WTC11 (cell line): ENCODE measurements at regions not wholly inside any gene's neighbourhood (a gene's known extent, or its start where the extent isn't known, plus 50 kb on each side); places are given as distances from the start of the nearest gene placed in this dataset.

Experiments
- ATAC-seq: fragments of 200-7000 bp; cut with Tn5 transposase; 2 replicates; pipeline ENCODE4 v1.10.0; 2021; ENCODE audit warnings: mild to moderate bottlenecking, moderate library complexity
- CTCF ChIA-PET: fragments of 300-600 bp; sonication (Branson Sonifier 250); formaldehyde crosslinking; loops from one replicate; lab custom pipeline; 2021; ENCODE audit warnings: antibody characterized with exemption; lab: Charles Lee
- POLR2A ChIA-PET: fragments of 350-600 bp; sonication (Branson Sonifier 250); formaldehyde crosslinking; loops from one replicate; lab custom pipeline; 2021; ENCODE audit warnings: antibody characterized with exemption; lab: Charles Lee
- DNase-seq: peaks from one replicate; pipeline ENCODE4 v3.0.0; 2021; ENCODE audit warnings: low spot score
- H3K27ac Mint-ChIP-seq: 2 replicates; pipeline ENCODE4 v1.8.0; 2021; ENCODE audit warnings: mixed read lengths
- H3K27me3 Mint-ChIP-seq: 2 replicates; pipeline ENCODE4 v1.8.0; 2021; ENCODE audit warnings: low read depth, mild to moderate bottlenecking, moderate library complexity, mixed read lengths
- H3K36me3 Mint-ChIP-seq: 2 replicates; pipeline ENCODE4 v1.8.0; 2021; ENCODE audit warnings: mixed read lengths
- H3K4me1 Mint-ChIP-seq: 2 replicates; pipeline ENCODE4 v1.8.0; 2022; ENCODE audit warnings: mixed read lengths
- H3K4me3 Mint-ChIP-seq: 2 replicates; pipeline ENCODE4 v1.8.0; 2021; ENCODE audit warnings: mild to moderate bottlenecking, moderate library complexity, mixed read lengths
- H3K9me3 Mint-ChIP-seq: 2 replicates; pipeline ENCODE4 v1.8.0; 2021; ENCODE audit warnings: mixed read lengths
- ATF1 ChIP-seq: sonication (generic); formaldehyde crosslinking; IDR thresholded peaks from 2 replicates; pipeline ENCODE4 v1.8.1; 2023; ENCODE audit warnings: mild to moderate bottlenecking, moderate library complexity, missing genetic modification reagents
- EMX1 ChIP-seq: fragments of 250-450 bp; sonication (Bioruptor Pico); IDR thresholded peaks from 2 replicates; pipeline ENCODE4 v1.8.0; 2021; ENCODE audit warnings: mild to moderate bottlenecking
- ETV6 ChIP-seq: sonication (generic); formaldehyde crosslinking; IDR thresholded peaks from 2 replicates; pipeline ENCODE4 v1.8.1; 2022; ENCODE audit warnings: mild to moderate bottlenecking, missing genetic modification reagents
- KAT7 ChIP-seq: sonication (generic); formaldehyde crosslinking; IDR thresholded peaks from 2 replicates; pipeline ENCODE4 v1.8.1; 2023; ENCODE audit warnings: missing genetic modification reagents, mild to moderate bottlenecking, borderline replicate concordance
- MYBL2 ChIP-seq: sonication (generic); formaldehyde crosslinking; IDR thresholded peaks from 2 replicates; pipeline ENCODE4 v1.8.1; 2023; ENCODE audit warnings: mild to moderate bottlenecking, moderate library complexity, missing genetic modification reagents
- NR2C2 ChIP-seq: sonication (generic); formaldehyde crosslinking; IDR thresholded peaks from 2 replicates; pipeline ENCODE4 v1.8.0; 2022; ENCODE audit warnings: mild to moderate bottlenecking, missing genetic modification reagents
- TCF7 ChIP-seq: sonication (generic); formaldehyde crosslinking; IDR thresholded peaks from 2 replicates; pipeline ENCODE4 v1.8.0; 2022; ENCODE audit warnings: mild to moderate bottlenecking, low read depth, missing genetic modification reagents, moderate library complexity
- TEAD4 ChIP-seq: sonication (generic); formaldehyde crosslinking; IDR thresholded peaks from 2 replicates; pipeline ENCODE4 v1.8.0; 2022; ENCODE audit warnings: mild to moderate bottlenecking, missing genetic modification reagents
- ZNF138 ChIP-seq: sonication (generic); formaldehyde crosslinking; conservative IDR thresholded peaks from 2 replicates; pipeline ENCODE4 v1.8.1; 2022; ENCODE audit warnings: mild to moderate bottlenecking, moderate library complexity, missing genetic modification reagents
- ZNF232 ChIP-seq: sonication (generic); formaldehyde crosslinking; IDR thresholded peaks from 2 replicates; pipeline ENCODE4 v1.8.0; 2022; ENCODE audit warnings: mild to moderate bottlenecking, missing genetic modification reagents
- TF ChIP-seq, protein P1 (sequence below): sonication (generic); formaldehyde crosslinking; IDR thresholded peaks from 2 replicates; pipeline ENCODE4 v1.8.1; 2023; ENCODE audit warnings: mild to moderate bottlenecking, missing genetic modification reagents, moderate library complexity
- TF ChIP-seq, protein P2 (sequence below): fragments of 250-450 bp; sonication (Bioruptor Pico); IDR thresholded peaks from 2 replicates; pipeline ENCODE4 v2.1.2; 2022; ENCODE audit warnings: mild to moderate bottlenecking, moderate library complexity
- TF ChIP-seq, protein P3 (sequence below): sonication (generic); formaldehyde crosslinking; IDR thresholded peaks from 2 replicates; pipeline ENCODE4 v1.8.1; 2023; ENCODE audit warnings: mild to moderate bottlenecking, missing genetic modification reagents, borderline replicate concordance
- TF ChIP-seq, protein P4 (sequence below): sonication (generic); formaldehyde crosslinking; conservative IDR thresholded peaks from 2 replicates; pipeline ENCODE4 v1.8.1; 2023; ENCODE audit warnings: mild to moderate bottlenecking, low read depth, missing genetic modification reagents, moderate library complexity
- TF ChIP-seq, protein P5 (sequence below): fragments of 250-450 bp; sonication (Bioruptor Pico); IDR thresholded peaks from 2 replicates; pipeline ENCODE4 v1.9.0; 2021; ENCODE audit warnings: moderate library complexity, mild to moderate bottlenecking, inconsistent platforms, borderline replicate concordance
- TF ChIP-seq, protein P6 (sequence below): sonication (generic); formaldehyde crosslinking; IDR thresholded peaks from 2 replicates; pipeline ENCODE4 v1.8.0; 2022; ENCODE audit warnings: missing genetic modification reagents
- TF ChIP-seq, protein P7 (sequence below): sonication (generic); formaldehyde crosslinking; IDR thresholded peaks from 2 replicates; pipeline ENCODE4 v1.8.1; 2022; ENCODE audit warnings: missing genetic modification reagents, borderline replicate concordance

DNA sequence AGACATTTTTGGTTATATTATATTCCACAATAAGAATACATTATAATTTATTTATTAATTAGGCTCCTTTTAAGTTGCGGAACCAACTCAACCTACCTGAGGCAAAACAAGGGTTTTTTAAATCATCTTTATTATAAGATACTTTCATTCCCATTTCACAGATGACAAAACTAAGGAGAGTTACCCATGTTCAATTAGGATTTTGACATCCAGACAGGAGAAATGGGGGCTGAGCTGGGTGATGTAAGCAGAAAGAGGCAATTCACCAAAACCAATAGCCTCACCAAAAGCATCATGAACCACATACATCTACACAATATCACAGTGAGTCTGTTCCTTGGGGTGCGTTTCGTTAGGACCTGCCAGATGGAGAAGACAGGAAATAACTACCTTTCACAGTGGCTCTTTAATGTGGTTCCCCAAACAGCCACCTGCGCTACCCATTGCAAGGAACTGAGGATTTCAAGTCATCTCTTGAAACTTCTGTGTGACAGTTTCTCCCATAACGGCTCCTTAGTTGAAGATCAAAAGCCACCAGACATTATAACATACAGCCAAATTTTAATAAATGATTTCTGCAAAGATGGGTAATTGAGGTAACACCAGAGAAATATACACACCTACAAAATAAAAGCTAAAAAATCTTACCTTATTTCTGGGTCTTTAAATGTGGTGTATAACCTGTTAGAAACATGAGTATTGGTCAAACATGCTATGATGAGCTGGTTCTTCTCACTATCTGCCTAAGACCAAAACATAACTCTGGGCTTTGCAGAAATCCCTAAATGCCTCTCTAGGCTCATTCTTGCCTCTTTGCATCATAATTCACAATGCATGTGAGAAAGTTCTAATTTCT lies 190.6 kb upstream of the LEF1 start:
- no peak for DNase-seq
- Mint-ChIP-seq H3K9me3 (no peaks in the 10 kb centered on the region), H3K27me3 (0 out of 2 replicates have a peak, but pooled peaks cover 3% of the 10 kb centered on the region), H3K4me3 (no peak overlapping the region), H3K36me3 (no peaks in the 10 kb centered on the region), H3K4me1 (peaks cover 19% of the 10 kb centered on the region), H3K27ac (no peak overlapping the region)
- POLR2A ChIA-PET: no interaction called here
- TF ChIP-seq ETV6 (CRISPR knock-in tag) (no peak), NR2C2 (CRISPR knock-in tag) (no peak), ZNF232 (no peak)
- TF ChIP-seq, protein P1, sequence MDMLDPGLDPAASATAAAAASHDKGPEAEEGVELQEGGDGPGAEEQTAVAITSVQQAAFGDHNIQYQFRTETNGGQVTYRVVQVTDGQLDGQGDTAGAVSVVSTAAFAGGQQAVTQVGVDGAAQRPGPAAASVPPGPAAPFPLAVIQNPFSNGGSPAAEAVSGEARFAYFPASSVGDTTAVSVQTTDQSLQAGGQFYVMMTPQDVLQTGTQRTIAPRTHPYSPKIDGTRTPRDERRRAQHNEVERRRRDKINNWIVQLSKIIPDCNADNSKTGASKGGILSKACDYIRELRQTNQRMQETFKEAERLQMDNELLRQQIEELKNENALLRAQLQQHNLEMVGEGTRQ: no peak
- TF ChIP-seq, protein P2, sequence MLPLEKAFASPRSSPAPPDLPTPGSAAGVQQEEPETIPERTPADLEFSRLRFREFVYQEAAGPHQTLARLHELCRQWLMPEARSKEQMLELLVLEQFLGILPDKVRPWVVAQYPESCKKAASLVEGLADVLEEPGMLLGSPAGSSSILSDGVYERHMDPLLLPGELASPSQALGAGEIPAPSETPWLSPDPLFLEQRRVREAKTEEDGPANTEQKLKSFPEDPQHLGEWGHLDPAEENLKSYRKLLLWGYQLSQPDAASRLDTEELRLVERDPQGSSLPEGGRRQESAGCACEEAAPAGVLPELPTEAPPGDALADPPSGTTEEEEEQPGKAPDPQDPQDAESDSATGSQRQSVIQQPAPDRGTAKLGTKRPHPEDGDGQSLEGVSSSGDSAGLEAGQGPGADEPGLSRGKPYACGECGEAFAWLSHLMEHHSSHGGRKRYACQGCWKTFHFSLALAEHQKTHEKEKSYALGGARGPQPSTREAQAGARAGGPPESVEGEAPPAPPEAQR (CRISPR knock-in tag): no peak
- TF ChIP-seq, protein P3, sequence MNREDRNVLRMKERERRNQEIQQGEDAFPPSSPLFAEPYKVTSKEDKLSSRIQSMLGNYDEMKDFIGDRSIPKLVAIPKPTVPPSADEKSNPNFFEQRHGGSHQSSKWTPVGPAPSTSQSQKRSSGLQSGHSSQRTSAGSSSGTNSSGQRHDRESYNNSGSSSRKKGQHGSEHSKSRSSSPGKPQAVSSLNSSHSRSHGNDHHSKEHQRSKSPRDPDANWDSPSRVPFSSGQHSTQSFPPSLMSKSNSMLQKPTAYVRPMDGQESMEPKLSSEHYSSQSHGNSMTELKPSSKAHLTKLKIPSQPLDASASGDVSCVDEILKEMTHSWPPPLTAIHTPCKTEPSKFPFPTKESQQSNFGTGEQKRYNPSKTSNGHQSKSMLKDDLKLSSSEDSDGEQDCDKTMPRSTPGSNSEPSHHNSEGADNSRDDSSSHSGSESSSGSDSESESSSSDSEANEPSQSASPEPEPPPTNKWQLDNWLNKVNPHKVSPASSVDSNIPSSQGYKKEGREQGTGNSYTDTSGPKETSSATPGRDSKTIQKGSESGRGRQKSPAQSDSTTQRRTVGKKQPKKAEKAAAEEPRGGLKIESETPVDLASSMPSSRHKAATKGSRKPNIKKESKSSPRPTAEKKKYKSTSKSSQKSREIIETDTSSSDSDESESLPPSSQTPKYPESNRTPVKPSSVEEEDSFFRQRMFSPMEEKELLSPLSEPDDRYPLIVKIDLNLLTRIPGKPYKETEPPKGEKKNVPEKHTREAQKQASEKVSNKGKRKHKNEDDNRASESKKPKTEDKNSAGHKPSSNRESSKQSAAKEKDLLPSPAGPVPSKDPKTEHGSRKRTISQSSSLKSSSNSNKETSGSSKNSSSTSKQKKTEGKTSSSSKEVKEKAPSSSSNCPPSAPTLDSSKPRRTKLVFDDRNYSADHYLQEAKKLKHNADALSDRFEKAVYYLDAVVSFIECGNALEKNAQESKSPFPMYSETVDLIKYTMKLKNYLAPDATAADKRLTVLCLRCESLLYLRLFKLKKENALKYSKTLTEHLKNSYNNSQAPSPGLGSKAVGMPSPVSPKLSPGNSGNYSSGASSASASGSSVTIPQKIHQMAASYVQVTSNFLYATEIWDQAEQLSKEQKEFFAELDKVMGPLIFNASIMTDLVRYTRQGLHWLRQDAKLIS: no peak
- no peak for ATAC-seq
- CTCF ChIA-PET: interaction anchor here (1.3 kb wide), 1 partner anchor 69 kb away, joined by 3 read pairs; no protein-coding TSS in a partner anchor

DNA sequence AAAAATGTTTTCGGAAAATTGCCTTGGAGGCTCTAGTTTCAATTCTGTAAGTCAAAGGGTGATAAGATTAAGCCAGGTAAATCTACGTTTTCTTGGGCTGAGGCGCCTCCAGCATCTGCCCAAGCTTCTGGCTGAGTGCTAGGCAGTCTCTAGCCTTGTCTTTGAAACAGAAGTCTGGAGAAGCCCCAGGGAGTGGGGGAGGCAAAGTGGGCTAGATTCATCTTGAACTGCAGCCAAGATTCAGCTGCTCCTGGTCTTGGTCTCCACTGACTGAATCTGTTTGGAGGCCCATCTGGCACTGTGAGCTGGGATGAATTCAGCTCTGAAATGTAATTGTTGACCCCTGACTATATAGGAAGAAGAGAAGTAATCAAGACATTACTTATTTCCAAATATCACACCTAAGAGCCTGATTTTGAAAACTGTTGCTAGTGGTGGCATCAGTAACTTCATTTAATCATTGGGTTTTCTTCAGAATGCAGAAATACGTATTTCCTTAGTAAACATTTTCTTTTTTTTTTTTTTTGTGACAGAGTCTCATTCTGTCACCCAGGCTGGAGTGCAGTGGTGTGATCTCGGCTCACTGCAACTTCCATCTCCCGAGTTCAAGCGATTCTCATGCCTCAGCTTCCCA lies 187.3 kb upstream of the LEF1 start:
- H3K27ac Mint-ChIP-seq: no peak overlapping the region
- TF ChIP-seq, protein P4, sequence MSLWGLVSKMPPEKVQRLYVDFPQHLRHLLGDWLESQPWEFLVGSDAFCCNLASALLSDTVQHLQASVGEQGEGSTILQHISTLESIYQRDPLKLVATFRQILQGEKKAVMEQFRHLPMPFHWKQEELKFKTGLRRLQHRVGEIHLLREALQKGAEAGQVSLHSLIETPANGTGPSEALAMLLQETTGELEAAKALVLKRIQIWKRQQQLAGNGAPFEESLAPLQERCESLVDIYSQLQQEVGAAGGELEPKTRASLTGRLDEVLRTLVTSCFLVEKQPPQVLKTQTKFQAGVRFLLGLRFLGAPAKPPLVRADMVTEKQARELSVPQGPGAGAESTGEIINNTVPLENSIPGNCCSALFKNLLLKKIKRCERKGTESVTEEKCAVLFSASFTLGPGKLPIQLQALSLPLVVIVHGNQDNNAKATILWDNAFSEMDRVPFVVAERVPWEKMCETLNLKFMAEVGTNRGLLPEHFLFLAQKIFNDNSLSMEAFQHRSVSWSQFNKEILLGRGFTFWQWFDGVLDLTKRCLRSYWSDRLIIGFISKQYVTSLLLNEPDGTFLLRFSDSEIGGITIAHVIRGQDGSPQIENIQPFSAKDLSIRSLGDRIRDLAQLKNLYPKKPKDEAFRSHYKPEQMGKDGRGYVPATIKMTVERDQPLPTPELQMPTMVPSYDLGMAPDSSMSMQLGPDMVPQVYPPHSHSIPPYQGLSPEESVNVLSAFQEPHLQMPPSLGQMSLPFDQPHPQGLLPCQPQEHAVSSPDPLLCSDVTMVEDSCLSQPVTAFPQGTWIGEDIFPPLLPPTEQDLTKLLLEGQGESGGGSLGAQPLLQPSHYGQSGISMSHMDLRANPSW (CRISPR knock-in tag): no peak
- TF ChIP-seq MYBL2 (CRISPR knock-in tag) (no peak), KAT7 (CRISPR knock-in tag) (no peak), ZNF138 (CRISPR knock-in tag) (no peak), EMX1 (no peak), TCF7 (CRISPR knock-in tag) (no peak), TEAD4 (CRISPR knock-in tag) (no peak), ATF1 (no peak)
- TF ChIP-seq, protein P5, sequence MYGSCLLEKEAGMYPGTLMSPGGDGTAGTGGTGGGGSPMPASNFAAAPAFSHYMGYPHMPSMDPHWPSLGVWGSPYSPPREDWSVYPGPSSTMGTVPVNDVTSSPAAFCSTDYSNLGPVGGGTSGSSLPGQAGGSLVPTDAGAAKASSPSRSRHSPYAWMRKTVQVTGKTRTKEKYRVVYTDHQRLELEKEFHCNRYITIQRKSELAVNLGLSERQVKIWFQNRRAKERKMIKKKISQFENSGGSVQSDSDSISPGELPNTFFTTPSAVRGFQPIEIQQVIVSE (CRISPR knock-in tag): no peak
- TF ChIP-seq, protein P6, sequence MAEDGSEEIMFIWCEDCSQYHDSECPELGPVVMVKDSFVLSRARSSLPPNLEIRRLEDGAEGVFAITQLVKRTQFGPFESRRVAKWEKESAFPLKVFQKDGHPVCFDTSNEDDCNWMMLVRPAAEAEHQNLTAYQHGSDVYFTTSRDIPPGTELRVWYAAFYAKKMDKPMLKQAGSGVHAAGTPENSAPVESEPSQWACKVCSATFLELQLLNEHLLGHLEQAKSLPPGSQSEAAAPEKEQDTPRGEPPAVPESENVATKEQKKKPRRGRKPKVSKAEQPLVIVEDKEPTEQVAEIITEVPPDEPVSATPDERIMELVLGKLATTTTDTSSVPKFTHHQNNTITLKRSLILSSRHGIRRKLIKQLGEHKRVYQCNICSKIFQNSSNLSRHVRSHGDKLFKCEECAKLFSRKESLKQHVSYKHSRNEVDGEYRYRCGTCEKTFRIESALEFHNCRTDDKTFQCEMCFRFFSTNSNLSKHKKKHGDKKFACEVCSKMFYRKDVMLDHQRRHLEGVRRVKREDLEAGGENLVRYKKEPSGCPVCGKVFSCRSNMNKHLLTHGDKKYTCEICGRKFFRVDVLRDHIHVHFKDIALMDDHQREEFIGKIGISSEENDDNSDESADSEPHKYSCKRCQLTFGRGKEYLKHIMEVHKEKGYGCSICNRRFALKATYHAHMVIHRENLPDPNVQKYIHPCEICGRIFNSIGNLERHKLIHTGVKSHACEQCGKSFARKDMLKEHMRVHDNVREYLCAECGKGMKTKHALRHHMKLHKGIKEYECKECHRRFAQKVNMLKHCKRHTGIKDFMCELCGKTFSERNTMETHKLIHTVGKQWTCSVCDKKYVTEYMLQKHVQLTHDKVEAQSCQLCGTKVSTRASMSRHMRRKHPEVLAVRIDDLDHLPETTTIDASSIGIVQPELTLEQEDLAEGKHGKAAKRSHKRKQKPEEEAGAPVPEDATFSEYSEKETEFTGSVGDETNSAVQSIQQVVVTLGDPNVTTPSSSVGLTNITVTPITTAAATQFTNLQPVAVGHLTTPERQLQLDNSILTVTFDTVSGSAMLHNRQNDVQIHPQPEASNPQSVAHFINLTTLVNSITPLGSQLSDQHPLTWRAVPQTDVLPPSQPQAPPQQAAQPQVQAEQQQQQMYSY (CRISPR knock-in tag): no peak
- TF ChIP-seq, protein P7, sequence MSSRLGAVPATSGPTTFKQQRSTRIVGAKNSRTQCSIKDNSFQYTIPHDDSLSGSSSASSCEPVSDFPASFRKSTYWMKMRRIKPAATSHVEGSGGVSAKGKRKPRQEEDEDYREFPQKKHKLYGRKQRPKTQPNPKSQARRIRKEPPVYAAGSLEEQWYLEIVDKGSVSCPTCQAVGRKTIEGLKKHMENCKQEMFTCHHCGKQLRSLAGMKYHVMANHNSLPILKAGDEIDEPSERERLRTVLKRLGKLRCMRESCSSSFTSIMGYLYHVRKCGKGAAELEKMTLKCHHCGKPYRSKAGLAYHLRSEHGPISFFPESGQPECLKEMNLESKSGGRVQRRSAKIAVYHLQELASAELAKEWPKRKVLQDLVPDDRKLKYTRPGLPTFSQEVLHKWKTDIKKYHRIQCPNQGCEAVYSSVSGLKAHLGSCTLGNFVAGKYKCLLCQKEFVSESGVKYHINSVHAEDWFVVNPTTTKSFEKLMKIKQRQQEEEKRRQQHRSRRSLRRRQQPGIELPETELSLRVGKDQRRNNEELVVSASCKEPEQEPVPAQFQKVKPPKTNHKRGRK: no peak

More for the DNA sequence above, 187.3 kb upstream of the LEF1 start:
- CTCF ChIA-PET: interaction anchor here (1.2 kb wide), 1 partner anchor 217 kb away, joined by 4 read pairs; no protein-coding TSS in a partner anchor
- no peak for ATAC-seq
- H3K4me3 Mint-ChIP-seq: no peak overlapping the region
- no peaks in the 10 kb centered on the region for H3K36me3 Mint-ChIP-seq
- POLR2A ChIA-PET: no interaction called here
- H3K27me3 Mint-ChIP-seq: 0 out of 2 replicates have a peak, but pooled peaks cover 3% of the 10 kb centered on the region
- no peak for DNase-seq
- H3K9me3 Mint-ChIP-seq: no peaks in the 10 kb centered on the region
- peaks cover 13% of the 10 kb centered on the region for H3K4me1 Mint-ChIP-seq
